ENCODE measurements at regions not wholly inside any gene's neighbourhood (a gene's known extent, or its start where the extent isn't known, plus 50 kb on each side); places are given as distances from the start of the nearest gene placed in this dataset.

- TF ChIP-seq CTCF (IDR thresholded peaks at IDR 0.05): no peak
- intact Hi-C loops (cut with DNase I): no loop called here
- no peak overlapping the region for H3K4me3 ChIP-seq
- no peak for DNase-seq
- H3K4me1 ChIP-seq: no peaks in the 10 kb centered on the region
- no peak overlapping the region for H3K9ac ChIP-seq (ENCODE audit: low read depth in 2 of 2, low read length in 2 of 2)
- H3K27ac ChIP-seq: no peak overlapping the region
- H3K27me3 ChIP-seq: no peaks in the 10 kb centered on the region
- H3K9me3 ChIP-seq: no peaks in the 10 kb centered on the region
- no peaks in the 10 kb centered on the region for H3K36me3 ChIP-seq
Measured at GRCh38 chr4:135186002-135186401, 984.4 kb upstream of the PABPC4L start.

GRCh38 chr4:135185256-135185655 is 983.7 kb upstream of the PABPC4L start:
- intact Hi-C loops (cut with DNase I): no loop called here
- no peaks in the 10 kb centered on the region for H3K27me3 ChIP-seq
- H3K9ac ChIP-seq (ENCODE audit: low read depth in 2 of 2, low read length in 2 of 2): no peak overlapping the region
- no peak for DNase-seq
- no peaks in the 10 kb centered on the region for H3K36me3 ChIP-seq
- no peak for TF ChIP-seq CTCF (IDR thresholded peaks at IDR 0.05)
- H3K9me3 ChIP-seq: no peaks in the 10 kb centered on the region
- no peak overlapping the region for H3K27ac ChIP-seq
- H3K4me3 ChIP-seq: no peak overlapping the region
- no peaks in the 10 kb centered on the region for H3K4me1 ChIP-seq

- Histone ChIP-seq H3K9me3 (no peaks in the 10 kb centered on the region), H3K27me3 (no peaks in the 10 kb centered on the region), H3K9ac (ENCODE audit: low read depth in 2 of 2, low read length in 2 of 2) (no peak overlapping the region), H3K4me3 (no peak overlapping the region), H3K36me3 (no peaks in the 10 kb centered on the region), H3K4me1 (no peaks in the 10 kb centered on the region), H3K27ac (no peak overlapping the region)
- TF ChIP-seq CTCF (IDR thresholded peaks at IDR 0.05): no peak
- no peak for DNase-seq
- intact Hi-C loops (cut with DNase I): no loop called here
Measured at GRCh38 chr4:135184715-135185114, 983.1 kb upstream of the PABPC4L start.

DNA sequence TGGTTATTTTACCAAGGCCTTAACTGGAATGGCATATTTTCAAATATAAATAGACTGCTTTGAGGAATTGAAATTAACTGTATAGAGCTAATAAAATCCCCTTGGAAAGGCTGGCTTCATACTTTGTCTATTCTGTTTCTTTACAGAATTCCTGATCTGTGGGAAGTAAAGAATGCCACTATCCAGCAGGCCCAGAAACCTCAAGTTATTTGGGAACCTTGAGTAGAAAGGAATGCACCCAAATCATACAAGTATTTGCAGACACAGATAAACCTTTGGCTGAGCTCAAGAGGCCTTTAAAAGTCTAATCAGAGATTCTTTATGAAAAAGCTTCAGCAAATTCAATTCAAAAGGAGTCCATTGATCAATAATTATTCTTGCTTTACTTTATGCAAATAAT is 975.7 kb upstream of the PABPC4L start:
- Histone ChIP-seq H3K27me3 (no peaks in the 10 kb centered on the region), H3K4me3 (no peak overlapping the region), H3K9ac (ENCODE audit: low read depth in 2 of 2, low read length in 2 of 2) (no peak overlapping the region), H3K27ac (no peak overlapping the region), H3K4me1 (no peaks in the 10 kb centered on the region), H3K9me3 (no peaks in the 10 kb centered on the region), H3K36me3 (no peaks in the 10 kb centered on the region)
- intact Hi-C loops (cut with DNase I): no loop called here
- TF ChIP-seq CTCF (IDR thresholded peaks at IDR 0.05): no peak
- no peak for DNase-seq

DNA sequence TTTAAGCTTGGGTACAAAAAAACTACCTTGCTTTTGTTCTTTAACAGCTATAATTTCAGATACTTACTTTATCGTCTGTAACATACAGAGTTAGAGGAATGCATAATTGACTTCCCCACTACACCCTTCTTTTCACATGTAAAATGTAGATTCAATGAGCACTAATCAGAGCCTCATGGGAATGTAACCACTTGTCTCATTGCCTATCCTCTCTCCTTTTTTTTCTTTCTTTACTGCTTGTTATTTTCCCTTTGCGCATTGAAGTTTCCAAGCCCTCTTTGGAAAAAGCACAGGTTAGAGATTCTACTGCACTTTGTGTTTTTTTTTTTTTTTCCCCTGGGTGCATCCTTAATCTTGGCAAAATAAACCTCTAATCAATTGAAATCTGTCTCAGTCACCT is 965.1 kb upstream of the PABPC4L start:
- Histone ChIP-seq H3K4me3 (no peak overlapping the region), H3K27ac (no peak overlapping the region), H3K36me3 (no peaks in the 10 kb centered on the region), H3K9ac (ENCODE audit: low read depth in 2 of 2, low read length in 2 of 2) (no peak overlapping the region), H3K27me3 (no peaks in the 10 kb centered on the region), H3K4me1 (no peaks in the 10 kb centered on the region), H3K9me3 (no peaks in the 10 kb centered on the region)
- intact Hi-C loops (cut with DNase I): no loop called here
- TF ChIP-seq CTCF (IDR thresholded peaks at IDR 0.05): no peak
- no peak for DNase-seq

- H3K4me1 ChIP-seq: no peaks in the 10 kb centered on the region
- no peaks in the 10 kb centered on the region for H3K36me3 ChIP-seq
- no peak for DNase-seq
- H3K9ac ChIP-seq (ENCODE audit: low read depth in 2 of 2, low read length in 2 of 2): no peak overlapping the region
- no peak overlapping the region for H3K4me3 ChIP-seq
- TF ChIP-seq CTCF (IDR thresholded peaks at IDR 0.05): no peak
- H3K9me3 ChIP-seq: no peaks in the 10 kb centered on the region
- no peaks in the 10 kb centered on the region for H3K27me3 ChIP-seq
- no peak overlapping the region for H3K27ac ChIP-seq
- intact Hi-C loops (cut with DNase I): no loop called here
Measured at GRCh38 chr4:135164601-135165000, 963.0 kb upstream of the PABPC4L start.
